ENCODE measurements at regions not wholly inside any gene's neighbourhood (a gene's known extent, or its start where the extent isn't known, plus 50 kb on each side); places are given as distances from the start of the nearest gene placed in this dataset.
"Not testable (repeated sequence)": the region's sequence is repeated elsewhere in the genome, so short reads cannot be mapped to it uniquely, and the experiment has no call there.

- CTCF ChIA-PET, result interaction anchor here (0.7 kb wide), 1 partner anchor 9 kb away, joined by 4 read pairs; no protein-coding TSS in a partner anchor
- POLR2A ChIA-PET, result no interaction called here
- intact Hi-C loops (cut with micrococcal nuclease), result no loop called here
Measured at GRCh38 chr1:240722788-240723187, 110.8 kb upstream of the GREM2 start.

GRCh38 chr1:240720976-240721375, 109.0 kb upstream of the GREM2 start:
- DNase-seq, result no peak
- Mint-ChIP-seq H3K36me3 (no peaks in the 10 kb centered on the region), H3K9me3 (peaks cover under 1% of the 10 kb centered on the region), H3K27me3 (peaks cover 1% of the 10 kb centered on the region), H3K4me3 (no peak overlapping the region), H3K4me1 (ENCODE audit: low read depth) (no peaks in the 10 kb centered on the region), H3K27ac (no peak overlapping the region)
- POLR2A ChIA-PET, result no interaction called here
- CTCF ChIA-PET, result no interaction called here
- intact Hi-C loops (cut with micrococcal nuclease), result no loop called here

More at GRCh38 chr1:240722788-240723187, 110.8 kb upstream of the GREM2 start:
- H3K27ac Mint-ChIP-seq, result no peak overlapping the region
- peaks cover 11% of the 10 kb centered on the region for H3K9me3 Mint-ChIP-seq
- no peak for DNase-seq
- H3K27me3 Mint-ChIP-seq, result peaks cover 1% of the 10 kb centered on the region
- H3K4me1 Mint-ChIP-seq (ENCODE audit: low read depth), result no peaks in the 10 kb centered on the region
- H3K4me3 Mint-ChIP-seq, result no peak overlapping the region
- no peaks in the 10 kb centered on the region for H3K36me3 Mint-ChIP-seq

- peaks cover 1% of the 10 kb centered on the region for H3K27me3 Mint-ChIP-seq
- POLR2A ChIA-PET, result no interaction called here
- no peaks in the 10 kb centered on the region for H3K9me3 Mint-ChIP-seq
- no peaks in the 10 kb centered on the region for H3K4me1 Mint-ChIP-seq (ENCODE audit: low read depth)
- intact Hi-C loops (cut with micrococcal nuclease), result no loop called here
- H3K4me3 Mint-ChIP-seq, result no peak overlapping the region
- no peak overlapping the region for H3K27ac Mint-ChIP-seq
- no peak for DNase-seq
- CTCF ChIA-PET, result no interaction called here
- no peaks in the 10 kb centered on the region for H3K36me3 Mint-ChIP-seq
Measured at GRCh38 chr1:240719953-240720700, 108.2 kb upstream of the GREM2 start.

- POLR2A ChIA-PET; H3K4me1 Mint-ChIP-seq (ENCODE audit: low read depth); intact Hi-C loops (cut with micrococcal nuclease); H3K9me3 Mint-ChIP-seq; CTCF ChIA-PET; H3K27ac Mint-ChIP-seq; DNase-seq; H3K27me3 Mint-ChIP-seq; H3K4me3 Mint-ChIP-seq; H3K36me3 Mint-ChIP-seq: not testable (repeated sequence)
Measured at GRCh38 chr1:240716538-240716937, 104.6 kb upstream of the GREM2 start.

GRCh38 chr1:240714568-240715292, 102.8 kb upstream of the GREM2 start:
- no peaks in the 10 kb centered on the region for H3K9me3 Mint-ChIP-seq
- no peaks in the 10 kb centered on the region for H3K36me3 Mint-ChIP-seq
- ChIA-PET POLR2A (no interaction called here), CTCF (interaction anchor here (1.1 kb wide), 1 partner anchor 17 kb away, joined by 4 read pairs; no protein-coding TSS in a partner anchor)
- H3K27me3 Mint-ChIP-seq, result no peaks in the 10 kb centered on the region
- no peak for DNase-seq
- H3K27ac Mint-ChIP-seq, result no peak overlapping the region
- H3K4me1 Mint-ChIP-seq (ENCODE audit: low read depth), result no peaks in the 10 kb centered on the region
- H3K4me3 Mint-ChIP-seq, result no peak overlapping the region
- intact Hi-C loops (cut with micrococcal nuclease), result no loop called here

- H3K9me3 Mint-ChIP-seq, result no peaks in the 10 kb centered on the region
- no peak overlapping the region for H3K4me3 Mint-ChIP-seq
- ChIA-PET CTCF (no interaction called here), POLR2A (no interaction called here)
- intact Hi-C loops (cut with micrococcal nuclease), result no loop called here
- no peaks in the 10 kb centered on the region for H3K36me3 Mint-ChIP-seq
- no peaks in the 10 kb centered on the region for H3K4me1 Mint-ChIP-seq (ENCODE audit: low read depth)
- no peak for DNase-seq
- H3K27me3 Mint-ChIP-seq, result peaks cover 1% of the 10 kb centered on the region
- no peak overlapping the region for H3K27ac Mint-ChIP-seq
Measured at GRCh38 chr1:240712014-240712731, 100.2 kb upstream of the GREM2 start.

GRCh38 chr1:240711020-240711419, 99.1 kb upstream of the GREM2 start:
- Mint-ChIP-seq H3K27me3 (peaks cover 1% of the 10 kb centered on the region), H3K36me3 (no peaks in the 10 kb centered on the region), H3K9me3 (no peaks in the 10 kb centered on the region), H3K4me1 (ENCODE audit: low read depth) (no peaks in the 10 kb centered on the region), H3K27ac (no peak overlapping the region), H3K4me3 (no peak overlapping the region)
- DNase-seq, result no peak
- intact Hi-C loops (cut with micrococcal nuclease), result no loop called here
- POLR2A ChIA-PET, result no interaction called here
- CTCF ChIA-PET, result no interaction called here

GRCh38 chr1:240709676-240710075, 97.7 kb upstream of the GREM2 start:
- Mint-ChIP-seq H3K36me3 (no peaks in the 10 kb centered on the region), H3K27ac (no peak overlapping the region), H3K27me3 (peaks cover 1% of the 10 kb centered on the region), H3K9me3 (no peaks in the 10 kb centered on the region), H3K4me3 (no peak overlapping the region), H3K4me1 (ENCODE audit: low read depth) (no peaks in the 10 kb centered on the region)
- intact Hi-C loops (cut with micrococcal nuclease), result no loop called here
- ChIA-PET CTCF (no interaction called here), POLR2A (no interaction called here)
- no peak for DNase-seq

- Mint-ChIP-seq H3K4me3 (no peak overlapping the region), H3K36me3 (no peaks in the 10 kb centered on the region), H3K4me1 (ENCODE audit: low read depth) (no peaks in the 10 kb centered on the region), H3K27me3 (peaks cover 1% of the 10 kb centered on the region), H3K9me3 (no peaks in the 10 kb centered on the region), H3K27ac (no peak overlapping the region)
- ChIA-PET CTCF (no interaction called here), POLR2A (no interaction called here)
- DNase-seq, result no peak
- intact Hi-C loops (cut with micrococcal nuclease), result no loop called here
Measured at GRCh38 chr1:240706150-240706935, 94.4 kb upstream of the GREM2 start.

- H3K27ac Mint-ChIP-seq, result no peak overlapping the region
- DNase-seq, result no peak
- H3K36me3 Mint-ChIP-seq, result no peaks in the 10 kb centered on the region
- ChIA-PET POLR2A (no interaction called here), CTCF (no interaction called here)
- H3K4me1 Mint-ChIP-seq (ENCODE audit: low read depth), result no peaks in the 10 kb centered on the region
- no peak overlapping the region for H3K4me3 Mint-ChIP-seq
- peaks cover 1% of the 10 kb centered on the region for H3K27me3 Mint-ChIP-seq
- H3K9me3 Mint-ChIP-seq, result no peaks in the 10 kb centered on the region
- intact Hi-C loops (cut with micrococcal nuclease), result no loop called here
Measured at GRCh38 chr1:240705579-240705978, 93.6 kb upstream of the GREM2 start.

GRCh38 chr1:240701412-240701811, 89.5 kb upstream of the GREM2 start:
- no peaks in the 10 kb centered on the region for H3K9me3 Mint-ChIP-seq
- H3K36me3 Mint-ChIP-seq, result no peaks in the 10 kb centered on the region
- H3K27ac Mint-ChIP-seq, result no peak overlapping the region
- H3K4me3 Mint-ChIP-seq, result no peak overlapping the region
- peaks cover 4% of the 10 kb centered on the region for H3K27me3 Mint-ChIP-seq
- H3K4me1 Mint-ChIP-seq (ENCODE audit: low read depth), result no peaks in the 10 kb centered on the region
- POLR2A ChIA-PET, result no interaction called here
- intact Hi-C loops (cut with micrococcal nuclease), result no loop called here
- CTCF ChIA-PET, result no interaction called here
- no peak for DNase-seq

GRCh38 chr1:240695416-240695815, 83.5 kb upstream of the GREM2 start:
- no peak for DNase-seq
- no peaks in the 10 kb centered on the region for H3K36me3 Mint-ChIP-seq
- no peak overlapping the region for H3K27ac Mint-ChIP-seq
- ChIA-PET POLR2A (no interaction called here), CTCF (no interaction called here)
- no peak overlapping the region for H3K4me3 Mint-ChIP-seq
- no peaks in the 10 kb centered on the region for H3K9me3 Mint-ChIP-seq
- H3K27me3 Mint-ChIP-seq, result peaks cover 5% of the 10 kb centered on the region
- intact Hi-C loops (cut with micrococcal nuclease), result no loop called here
- H3K4me1 Mint-ChIP-seq (ENCODE audit: low read depth), result no peaks in the 10 kb centered on the region
